HepG2 (cell line): ENCODE measurements at regions not wholly inside any gene's neighbourhood (a gene's known extent, or its start where the extent isn't known, plus 50 kb on each side); places are given as distances from the start of the nearest gene placed in this dataset.

ENCODE experiments used
- FOXJ3 ChIP-seq: sonication (generic); formaldehyde crosslinking; IDR thresholded peaks from 2 replicates; pipeline ENCODE4 v1.4.0; 2020; ENCODE audit warnings: missing genetic modification reagents, mild to moderate bottlenecking, borderline replicate concordance
- NFE2 ChIP-seq: sonication (generic); formaldehyde crosslinking; IDR thresholded peaks from 2 replicates; pipeline ENCODE4 v1.4.0; 2020; ENCODE audit warnings: missing genetic modification reagents
- ZNF354B ChIP-seq: sonication (generic); formaldehyde crosslinking; IDR thresholded peaks from 2 replicates; pipeline ENCODE4 v1.8.0; 2022; ENCODE audit warnings: mild to moderate bottlenecking, missing genetic modification reagents
- TF ChIP-seq, protein P1 (sequence below): IDR thresholded peaks from 2 replicates; pipeline ENCODE4 v1.6.1; 2016; ENCODE audit warnings: control low read depth

DNA sequence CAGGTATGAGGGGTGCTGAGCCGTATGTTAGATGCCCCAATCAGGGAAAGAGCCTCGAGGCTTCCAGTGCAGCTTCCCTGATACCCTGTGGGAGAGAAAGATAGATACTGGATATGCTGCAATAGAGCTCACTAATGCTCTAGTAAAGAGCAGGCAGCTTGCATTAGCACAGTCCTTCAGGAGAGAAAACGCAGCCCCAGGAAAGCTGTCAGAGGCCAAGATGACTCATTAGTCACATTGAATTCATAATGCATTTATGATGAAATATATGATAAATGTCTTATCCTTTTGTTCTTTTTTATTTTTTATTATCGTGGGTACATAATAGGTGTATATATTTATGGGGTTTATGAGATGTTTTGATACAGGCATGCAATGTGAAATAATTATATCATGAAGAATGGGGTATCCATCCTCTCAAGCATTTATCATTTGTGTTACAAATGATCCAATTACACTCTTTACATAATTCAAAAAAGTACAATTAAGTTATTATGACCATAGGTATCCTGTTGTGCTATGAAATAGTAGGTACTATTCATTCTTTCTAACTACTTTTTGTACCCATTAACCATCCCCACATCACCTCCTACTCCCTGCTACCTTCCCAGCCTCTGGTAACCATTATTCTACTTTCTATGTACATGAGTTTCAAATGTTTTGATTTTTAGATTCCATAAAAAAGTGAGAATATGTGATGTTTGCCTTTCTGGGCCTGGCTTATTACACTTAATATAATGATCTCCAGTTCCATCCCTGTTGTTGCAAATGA, 94.5 kb upstream of the TOP3B start:
- TF ChIP-seq FOXJ3 (CRISPR knock-in tag) (no peak), NFE2 (no peak), ZNF354B (CRISPR knock-in tag) (no peak)
- TF ChIP-seq, protein P1, sequence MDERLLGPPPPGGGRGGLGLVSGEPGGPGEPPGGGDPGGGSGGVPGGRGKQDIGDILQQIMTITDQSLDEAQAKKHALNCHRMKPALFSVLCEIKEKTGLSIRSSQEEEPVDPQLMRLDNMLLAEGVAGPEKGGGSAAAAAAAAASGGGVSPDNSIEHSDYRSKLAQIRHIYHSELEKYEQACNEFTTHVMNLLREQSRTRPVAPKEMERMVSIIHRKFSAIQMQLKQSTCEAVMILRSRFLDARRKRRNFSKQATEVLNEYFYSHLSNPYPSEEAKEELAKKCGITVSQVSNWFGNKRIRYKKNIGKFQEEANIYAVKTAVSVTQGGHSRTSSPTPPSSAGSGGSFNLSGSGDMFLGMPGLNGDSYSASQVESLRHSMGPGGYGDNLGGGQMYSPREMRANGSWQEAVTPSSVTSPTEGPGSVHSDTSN = no peak
